RWPE2 (cell line): ENCODE measurements at regions not wholly inside any gene's neighbourhood (a gene's known extent, or its start where the extent isn't known, plus 50 kb on each side); places are given as distances from the start of the nearest gene placed in this dataset.

Experiments used
- ATAC-seq: fragments of 200-7000 bp; cut with Tn5 transposase; 3 replicates; pipeline ENCODE4 v1.9.1; 2021; ENCODE audit warnings: low read depth
- DNase-seq: peaks from one replicate; pipeline ENCODE4 v3.0.0-alpha.2; 2020; ENCODE audit warnings: low spot score
- H3K27ac ChIP-seq: fragments of 450-650 bp; 2 replicates; pipeline ENCODE4 v1.5.1; 2017; ENCODE audit warnings: mild to moderate bottlenecking; ENCODE audit not compliant: poor library complexity, severe bottlenecking
- H3K27me3 ChIP-seq: fragments of 250-450 bp; sonication (Bioruptor Pico); 2 replicates; pipeline ENCODE4 v1.5.1; 2021; ENCODE audit warnings: mild to moderate bottlenecking, moderate library complexity; ENCODE audit not compliant: insufficient read depth, poor library complexity, severe bottlenecking
- H3K36me3 ChIP-seq: fragments of 250-450 bp; sonication (Bioruptor Pico); 2 replicates; pipeline ENCODE4 v1.5.1; 2020; ENCODE audit warnings: low read depth, mild to moderate bottlenecking, moderate library complexity
- H3K4me1 ChIP-seq: fragments of 250-450 bp; sonication (Bioruptor Pico); 2 replicates; pipeline ENCODE4 v1.5.1; 2021; ENCODE audit warnings: mild to moderate bottlenecking, moderate library complexity; ENCODE audit not compliant: insufficient read depth, poor library complexity, severe bottlenecking
- H3K4me3 ChIP-seq: fragments of 250-450 bp; sonication (Bioruptor Pico); 2 replicates; pipeline ENCODE4 v1.5.1; 2021; ENCODE audit warnings: mild to moderate bottlenecking, moderate library complexity; ENCODE audit not compliant: severe bottlenecking
- H3K9me3 ChIP-seq: fragments of 250-450 bp; sonication (Bioruptor Pico); 2 replicates; pipeline ENCODE4 v1.5.1; 2021; ENCODE audit warnings: mild to moderate bottlenecking, moderate library complexity; ENCODE audit not compliant: severe bottlenecking
- TF ChIP-seq, protein P1 (sequence below): fragments of 450-650 bp; IDR thresholded peaks from one replicate; pipeline ENCODE4 v1.5.1; 2017; ENCODE audit warnings: mild to moderate bottlenecking, moderate library complexity; ENCODE audit not compliant: poor library complexity, severe bottlenecking

DNA sequence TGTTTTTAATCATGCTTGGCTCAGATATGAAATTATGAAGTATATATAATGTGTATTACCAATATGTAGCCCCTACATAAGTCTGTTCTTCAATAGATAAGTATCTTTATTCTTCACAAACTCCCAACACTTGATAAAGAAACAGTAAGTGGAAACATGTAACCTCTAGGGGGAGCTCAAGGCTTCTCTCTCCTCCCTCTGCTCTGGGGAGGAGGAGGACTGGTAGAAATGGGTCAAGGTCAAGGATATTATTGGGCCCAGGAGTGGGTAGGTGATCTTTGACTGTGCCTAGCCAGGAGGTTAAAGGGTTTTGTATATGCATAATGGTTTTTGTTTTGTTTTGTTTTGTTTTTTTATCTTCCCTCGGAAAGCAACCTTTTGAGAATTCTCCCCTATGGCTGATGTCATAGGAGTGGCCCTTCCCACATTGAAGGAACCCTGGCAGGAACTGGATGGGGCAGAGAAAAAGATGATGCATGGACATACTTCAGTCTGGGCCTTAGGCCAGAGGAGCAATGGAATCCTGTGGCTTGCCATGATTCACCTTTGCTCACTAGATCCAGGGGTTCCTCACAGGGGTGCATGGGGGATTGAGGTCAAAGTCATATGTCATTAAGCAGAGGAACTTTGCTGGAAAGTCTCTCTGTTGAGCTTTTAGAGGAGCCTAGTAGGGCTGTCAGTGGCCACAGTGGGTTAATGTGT is 460.3 kb downstream of the MID1IP1 start:
- ATAC-seq (peak; percentile 91), DNase-seq (peak; percentile 56)
- Histone ChIP-seq H3K27ac (peak overlapping the region; percentile 50), H3K27me3 (no peaks in the 10 kb centered on the region), H3K4me3 (no peak overlapping the region), H3K9me3 (no peaks in the 10 kb centered on the region), H3K36me3 (no peaks in the 10 kb centered on the region), H3K4me1 (peaks cover 14% of the 10 kb centered on the region)
- TF ChIP-seq, protein P1, sequence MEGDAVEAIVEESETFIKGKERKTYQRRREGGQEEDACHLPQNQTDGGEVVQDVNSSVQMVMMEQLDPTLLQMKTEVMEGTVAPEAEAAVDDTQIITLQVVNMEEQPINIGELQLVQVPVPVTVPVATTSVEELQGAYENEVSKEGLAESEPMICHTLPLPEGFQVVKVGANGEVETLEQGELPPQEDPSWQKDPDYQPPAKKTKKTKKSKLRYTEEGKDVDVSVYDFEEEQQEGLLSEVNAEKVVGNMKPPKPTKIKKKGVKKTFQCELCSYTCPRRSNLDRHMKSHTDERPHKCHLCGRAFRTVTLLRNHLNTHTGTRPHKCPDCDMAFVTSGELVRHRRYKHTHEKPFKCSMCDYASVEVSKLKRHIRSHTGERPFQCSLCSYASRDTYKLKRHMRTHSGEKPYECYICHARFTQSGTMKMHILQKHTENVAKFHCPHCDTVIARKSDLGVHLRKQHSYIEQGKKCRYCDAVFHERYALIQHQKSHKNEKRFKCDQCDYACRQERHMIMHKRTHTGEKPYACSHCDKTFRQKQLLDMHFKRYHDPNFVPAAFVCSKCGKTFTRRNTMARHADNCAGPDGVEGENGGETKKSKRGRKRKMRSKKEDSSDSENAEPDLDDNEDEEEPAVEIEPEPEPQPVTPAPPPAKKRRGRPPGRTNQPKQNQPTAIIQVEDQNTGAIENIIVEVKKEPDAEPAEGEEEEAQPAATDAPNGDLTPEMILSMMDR, result peak; percentile 50

- DNase-seq, result no peak
- TF ChIP-seq, protein P1, result no peak
- no peaks in the 10 kb centered on the region for H3K9me3 ChIP-seq
- peaks cover 14% of the 10 kb centered on the region for H3K4me1 ChIP-seq
- ATAC-seq, result peak; percentile 54; the same call in 2 of the 3 replicates
- no peaks in the 10 kb centered on the region for H3K36me3 ChIP-seq
- no peaks in the 10 kb centered on the region for H3K27me3 ChIP-seq
- peak overlapping the region; percentile 50 for H3K27ac ChIP-seq
- no peak overlapping the region for H3K4me3 ChIP-seq
These were observed 461.4 kb downstream of the MID1IP1 start for GRCh38 chrX:39262641-39263040.

DNA sequence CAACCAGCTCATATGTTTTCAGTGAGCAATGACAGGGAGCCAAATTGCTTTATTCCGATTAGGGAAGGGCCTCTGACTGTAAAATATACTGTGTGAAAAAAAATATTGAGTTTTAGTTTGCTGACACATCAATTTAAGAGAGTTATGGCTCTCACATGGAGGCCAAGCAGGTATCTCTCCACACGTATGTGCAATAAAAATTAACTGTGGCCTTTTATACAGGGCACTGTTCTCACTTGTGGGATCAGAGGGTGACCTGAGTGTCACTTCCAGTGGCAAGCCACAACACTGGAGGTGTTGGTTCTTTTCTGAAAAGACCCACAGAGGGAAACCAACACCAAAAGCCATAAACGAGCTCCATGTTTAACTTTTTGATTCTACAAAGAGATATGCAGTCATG is 462.8 kb downstream of the MID1IP1 start:
- no peaks in the 10 kb centered on the region for H3K36me3 ChIP-seq
- no peak for DNase-seq
- peaks cover 14% of the 10 kb centered on the region for H3K4me1 ChIP-seq
- no peak overlapping the region for H3K4me3 ChIP-seq
- H3K27me3 ChIP-seq, result no peaks in the 10 kb centered on the region
- no peak overlapping the region for H3K27ac ChIP-seq
- TF ChIP-seq, protein P1, result no peak
- no peak for ATAC-seq
- no peaks in the 10 kb centered on the region for H3K9me3 ChIP-seq

DNA sequence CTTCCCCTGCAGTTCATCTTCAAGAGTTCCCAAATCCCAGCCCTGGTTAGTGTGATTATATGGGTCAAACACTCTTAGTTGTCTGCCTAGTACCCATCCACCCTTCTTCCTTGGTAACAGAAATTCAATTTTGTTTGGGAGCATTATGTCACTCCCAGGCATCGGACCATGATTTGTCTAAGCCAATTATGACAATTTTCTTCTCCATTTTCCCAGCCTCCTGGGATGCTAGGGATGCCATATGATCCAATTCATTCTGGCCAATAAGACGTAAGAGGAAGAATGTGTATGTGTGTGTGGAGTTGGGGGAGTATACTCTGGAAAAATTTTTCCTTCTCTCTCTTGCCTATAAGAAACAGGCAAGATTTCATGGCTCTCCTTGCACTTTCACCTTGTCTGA is 465.9 kb downstream of the MID1IP1 start:
- no peaks in the 10 kb centered on the region for H3K36me3 ChIP-seq
- no peaks in the 10 kb centered on the region for H3K9me3 ChIP-seq
- no peak for DNase-seq
- H3K4me1 ChIP-seq, result peaks cover 3% of the 10 kb centered on the region
- TF ChIP-seq, protein P1, result no peak
- no peak overlapping the region for H3K27ac ChIP-seq
- no peaks in the 10 kb centered on the region for H3K27me3 ChIP-seq
- ATAC-seq, result no peak
- H3K4me3 ChIP-seq, result no peak overlapping the region

GRCh38 chrX:39268207-39268606 is 466.9 kb downstream of the MID1IP1 start:
- H3K4me3 ChIP-seq, result no peak overlapping the region
- DNase-seq (no peak), ATAC-seq (no peak)
- no peak overlapping the region for H3K27ac ChIP-seq
- TF ChIP-seq, protein P1, result no peak
- H3K27me3 ChIP-seq, result no peaks in the 10 kb centered on the region
- H3K9me3 ChIP-seq, result no peaks in the 10 kb centered on the region
- no peaks in the 10 kb centered on the region for H3K36me3 ChIP-seq
- H3K4me1 ChIP-seq, result no peaks in the 10 kb centered on the region
